BE2C (cell line): ENCODE measurements at regions not wholly inside any gene's neighbourhood (a gene's known extent, or its start where the extent isn't known, plus 50 kb on each side); places are given as distances from the start of the nearest gene placed in this dataset.

Source experiments
- DNase-seq: peaks from one replicate; pipeline ENCODE4 v3.0.0-alpha.2; 2020
- H3K27me3 ChIP-seq: fragments of 250-450 bp; sonication (Bioruptor Pico); 2 replicates; pipeline ENCODE4 v1.5.1; 2020; ENCODE audit warnings: mild to moderate bottlenecking
- H3K36me3 ChIP-seq: fragments of 250-450 bp; sonication (Bioruptor Pico); 2 replicates; pipeline ENCODE4 v1.5.1; 2020; ENCODE audit warnings: mild to moderate bottlenecking
- H3K4me1 ChIP-seq: fragments of 250-450 bp; sonication (Bioruptor Pico); 2 replicates; pipeline ENCODE4 v1.5.1; 2020
- H3K4me3 ChIP-seq: 2 replicates; pipeline ENCODE4 v1.5.1; 2011; ENCODE audit warnings: low read depth, low read length
- H3K9me3 ChIP-seq: fragments of 250-450 bp; sonication (Bioruptor Pico); 2 replicates; pipeline ENCODE4 v1.5.1; 2020
- CTCF ChIP-seq: IDR thresholded peaks from 2 replicates; pipeline ENCODE4 v1.5.1; 2012; ENCODE audit warnings: mild to moderate bottlenecking, low read depth, low read length

- H3K27me3 ChIP-seq, result no peaks in the 10 kb centered on the region
- peaks cover 5% of the 10 kb centered on the region; the same call in 1 of the 2 replicates for H3K9me3 ChIP-seq
- DNase-seq, result peak; percentile 62
- H3K4me1 ChIP-seq, result peaks cover 17% of the 10 kb centered on the region
- H3K4me3 ChIP-seq, result no peak overlapping the region
- H3K36me3 ChIP-seq, result no peaks in the 10 kb centered on the region
- TF ChIP-seq CTCF, result no peak
Measured at GRCh38 chr2:191486584-191487320, 191.2 kb upstream of the NABP1 start.

- TF ChIP-seq CTCF, result no peak
- no peaks in the 10 kb centered on the region for H3K9me3 ChIP-seq
- no peak overlapping the region for H3K4me3 ChIP-seq
- H3K27me3 ChIP-seq, result no peaks in the 10 kb centered on the region
- no peak for DNase-seq
- no peaks in the 10 kb centered on the region for H3K36me3 ChIP-seq
- H3K4me1 ChIP-seq, result peaks cover 17% of the 10 kb centered on the region
Measured at GRCh38 chr2:191488135-191488534, 189.8 kb upstream of the NABP1 start.

GRCh38 chr2:191489177-191489576 lies 188.8 kb upstream of the NABP1 start:
- H3K9me3 ChIP-seq, result no peaks in the 10 kb centered on the region
- H3K36me3 ChIP-seq, result no peaks in the 10 kb centered on the region
- no peak overlapping the region for H3K4me3 ChIP-seq
- no peak for DNase-seq
- TF ChIP-seq CTCF, result no peak
- H3K27me3 ChIP-seq, result no peaks in the 10 kb centered on the region
- peaks cover 17% of the 10 kb centered on the region for H3K4me1 ChIP-seq

- no peak for TF ChIP-seq CTCF
- H3K27me3 ChIP-seq, result no peaks in the 10 kb centered on the region
- H3K9me3 ChIP-seq, result no peaks in the 10 kb centered on the region
- H3K4me3 ChIP-seq, result no peak overlapping the region
- H3K36me3 ChIP-seq, result no peaks in the 10 kb centered on the region
- H3K4me1 ChIP-seq, result peaks cover 34% of the 10 kb centered on the region
- DNase-seq, result no peak
Measured at GRCh38 chr2:191496838-191497237, 181.1 kb upstream of the NABP1 start.

GRCh38 chr2:191497822-191498221 lies 180.1 kb upstream of the NABP1 start:
- Histone ChIP-seq H3K9me3 (no peaks in the 10 kb centered on the region), H3K27me3 (no peaks in the 10 kb centered on the region), H3K36me3 (no peaks in the 10 kb centered on the region), H3K4me3 (no peak overlapping the region), H3K4me1 (peaks cover 34% of the 10 kb centered on the region)
- DNase-seq, result no peak
- no peak for TF ChIP-seq CTCF

- TF ChIP-seq CTCF, result no peak
- Histone ChIP-seq H3K4me1 (peaks cover 34% of the 10 kb centered on the region), H3K36me3 (no peaks in the 10 kb centered on the region), H3K4me3 (peak overlapping the region; percentile 45), H3K9me3 (no peaks in the 10 kb centered on the region), H3K27me3 (no peaks in the 10 kb centered on the region)
- DNase-seq, result peak; percentile 79
Measured at GRCh38 chr2:191499050-191499449, 178.9 kb upstream of the NABP1 start.
